DND-41 (cell line): ENCODE measurements at regions not wholly inside any gene's neighbourhood (a gene's known extent, or its start where the extent isn't known, plus 50 kb on each side); places are given as distances from the start of the nearest gene placed in this dataset.

Source experiments
- ATAC-seq: fragments of 200-7000 bp; cut with Tn5 transposase; 3 replicates; pipeline ENCODE4 v1.9.1; 2021; ENCODE audit warnings: low read depth; ENCODE audit not compliant: insufficient read depth
- DNase-seq: peaks from one replicate; pipeline ENCODE4 v3.0.0-alpha.2; 2020
- H2AFZ ChIP-seq: 2 replicates; pipeline ENCODE4 v1.6.0; 2012; ENCODE audit warnings: low read depth, low read length
- H3K27ac ChIP-seq: 2 replicates; pipeline ENCODE4 v1.5.1; 2012; ENCODE audit warnings: low read length, inconsistent platforms
- H3K27me3 ChIP-seq: fragments of 200-600 bp; sonication (generic); 2 replicates; pipeline ENCODE4 v1.6.0; 2012; ENCODE audit warnings: low read length, mild to moderate bottlenecking, inconsistent platforms; ENCODE audit not compliant: insufficient read depth, poor library complexity
- H3K36me3 ChIP-seq: 2 replicates; pipeline ENCODE4 v1.5.1; 2012; ENCODE audit warnings: low read length, inconsistent platforms; ENCODE audit not compliant: insufficient read depth
- H3K4me1 ChIP-seq: 2 replicates; pipeline ENCODE4 v1.5.1; 2012; ENCODE audit warnings: mild to moderate bottlenecking, low read length; ENCODE audit not compliant: insufficient read depth
- H3K4me2 ChIP-seq: 2 replicates; pipeline ENCODE4 v1.6.0; 2012; ENCODE audit warnings: mild to moderate bottlenecking, moderate library complexity, low read length, inconsistent platforms; ENCODE audit not compliant: insufficient read depth
- H3K4me3 ChIP-seq, 2 experiments: fragments of 200-600 bp in 1 of 2; shearing (Covaris generic) in 1 of 2; 2 replicates each; pipeline ENCODE4 v1.5.1; 2012 to 2016; ENCODE audit warnings: inconsistent platforms in 2 of 2, low read length in 2 of 2, mild to moderate bottlenecking in 2 of 2, low read depth in 1 of 2, moderate library complexity in 1 of 2
- H3K79me2 ChIP-seq: 2 replicates; pipeline ENCODE4 v1.6.0; 2012; ENCODE audit warnings: low read length, inconsistent platforms; ENCODE audit not compliant: insufficient read depth
- H3K9ac ChIP-seq: 2 replicates; pipeline ENCODE4 v1.6.0; 2012; ENCODE audit warnings: low read depth, mild to moderate bottlenecking, inconsistent platforms, low read length, moderate library complexity
- H3K9me3 ChIP-seq: 2 replicates; pipeline ENCODE4 v1.5.1; 2012; ENCODE audit warnings: low read length, moderate library complexity, mild to moderate bottlenecking, inconsistent platforms; ENCODE audit not compliant: insufficient read depth, severe bottlenecking
- H4K20me1 ChIP-seq: 2 replicates; pipeline ENCODE4 v1.6.0; 2012; ENCODE audit warnings: low read length; ENCODE audit not compliant: insufficient read depth
- EZH2 ChIP-seq: IDR thresholded peaks from 3 replicates; pipeline ENCODE4 v1.6.1; 2012; ENCODE audit warnings: borderline replicate concordance, low read depth, mild to moderate bottlenecking, moderate library complexity, low read length, inconsistent platforms; ENCODE audit not compliant: severe bottlenecking
- TF ChIP-seq, protein P1 (sequence below): IDR thresholded peaks from 2 replicates; pipeline ENCODE4 v1.5.1; 2012; ENCODE audit warnings: borderline replicate concordance, low read length, moderate library complexity, mild to moderate bottlenecking; ENCODE audit not compliant: poor library complexity, severe bottlenecking; ENCODE audit errors: extremely low read depth

DNA sequence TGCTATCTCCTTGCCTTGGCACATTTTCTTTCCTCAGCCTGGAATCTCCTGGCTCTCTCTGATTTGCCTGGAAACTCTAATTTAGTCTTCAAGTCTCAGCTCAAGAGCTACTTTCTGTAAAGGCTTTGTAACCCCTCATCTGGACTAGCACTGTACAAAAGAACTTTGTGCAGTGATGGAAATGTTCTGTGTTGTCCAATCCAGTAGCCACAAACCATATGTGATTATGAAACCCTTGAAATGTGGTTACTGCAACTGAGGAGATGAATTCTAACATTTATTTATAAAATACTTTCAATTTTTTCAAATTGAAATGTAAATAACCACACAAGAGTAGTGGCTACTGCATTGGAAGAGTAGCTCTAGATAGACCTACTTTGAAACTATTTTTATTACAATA is 66.6 kb upstream of the HS3ST1 start:
- Histone ChIP-seq H2AFZ (no peak overlapping the region), H3K9ac (no peak overlapping the region), H3K36me3 (no peaks in the 10 kb centered on the region), H3K4me1 (no peaks in the 10 kb centered on the region), H3K27me3 (no peaks in the 10 kb centered on the region), H3K4me2 (no peak overlapping the region), H3K9me3 (no peaks in the 10 kb centered on the region), H3K4me3 (no peak overlapping the region), H4K20me1 (no peaks in the 10 kb centered on the region), H3K79me2 (no peaks in the 10 kb centered on the region), H3K27ac (no peak overlapping the region)
- ATAC-seq, result no peak
- no peak for TF ChIP-seq EZH2
- TF ChIP-seq, protein P1, sequence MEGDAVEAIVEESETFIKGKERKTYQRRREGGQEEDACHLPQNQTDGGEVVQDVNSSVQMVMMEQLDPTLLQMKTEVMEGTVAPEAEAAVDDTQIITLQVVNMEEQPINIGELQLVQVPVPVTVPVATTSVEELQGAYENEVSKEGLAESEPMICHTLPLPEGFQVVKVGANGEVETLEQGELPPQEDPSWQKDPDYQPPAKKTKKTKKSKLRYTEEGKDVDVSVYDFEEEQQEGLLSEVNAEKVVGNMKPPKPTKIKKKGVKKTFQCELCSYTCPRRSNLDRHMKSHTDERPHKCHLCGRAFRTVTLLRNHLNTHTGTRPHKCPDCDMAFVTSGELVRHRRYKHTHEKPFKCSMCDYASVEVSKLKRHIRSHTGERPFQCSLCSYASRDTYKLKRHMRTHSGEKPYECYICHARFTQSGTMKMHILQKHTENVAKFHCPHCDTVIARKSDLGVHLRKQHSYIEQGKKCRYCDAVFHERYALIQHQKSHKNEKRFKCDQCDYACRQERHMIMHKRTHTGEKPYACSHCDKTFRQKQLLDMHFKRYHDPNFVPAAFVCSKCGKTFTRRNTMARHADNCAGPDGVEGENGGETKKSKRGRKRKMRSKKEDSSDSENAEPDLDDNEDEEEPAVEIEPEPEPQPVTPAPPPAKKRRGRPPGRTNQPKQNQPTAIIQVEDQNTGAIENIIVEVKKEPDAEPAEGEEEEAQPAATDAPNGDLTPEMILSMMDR, result no peak
- no peak for DNase-seq

GRCh38 chr4:11494232-11494631 is 65.5 kb upstream of the HS3ST1 start:
- no peaks in the 10 kb centered on the region for H3K9me3 ChIP-seq
- DNase-seq (no peak), ATAC-seq (no peak)
- H3K9ac ChIP-seq, result no peak overlapping the region
- no peak overlapping the region for H3K27ac ChIP-seq
- no peak overlapping the region for H3K4me3 ChIP-seq
- TF ChIP-seq, protein P1, result no peak
- no peak for TF ChIP-seq EZH2
- no peaks in the 10 kb centered on the region for H4K20me1 ChIP-seq
- H3K79me2 ChIP-seq, result no peaks in the 10 kb centered on the region
- no peaks in the 10 kb centered on the region for H3K27me3 ChIP-seq
- no peak overlapping the region for H3K4me2 ChIP-seq
- no peaks in the 10 kb centered on the region for H3K4me1 ChIP-seq
- H3K36me3 ChIP-seq, result no peaks in the 10 kb centered on the region
- H2AFZ ChIP-seq, result no peak overlapping the region

DNA sequence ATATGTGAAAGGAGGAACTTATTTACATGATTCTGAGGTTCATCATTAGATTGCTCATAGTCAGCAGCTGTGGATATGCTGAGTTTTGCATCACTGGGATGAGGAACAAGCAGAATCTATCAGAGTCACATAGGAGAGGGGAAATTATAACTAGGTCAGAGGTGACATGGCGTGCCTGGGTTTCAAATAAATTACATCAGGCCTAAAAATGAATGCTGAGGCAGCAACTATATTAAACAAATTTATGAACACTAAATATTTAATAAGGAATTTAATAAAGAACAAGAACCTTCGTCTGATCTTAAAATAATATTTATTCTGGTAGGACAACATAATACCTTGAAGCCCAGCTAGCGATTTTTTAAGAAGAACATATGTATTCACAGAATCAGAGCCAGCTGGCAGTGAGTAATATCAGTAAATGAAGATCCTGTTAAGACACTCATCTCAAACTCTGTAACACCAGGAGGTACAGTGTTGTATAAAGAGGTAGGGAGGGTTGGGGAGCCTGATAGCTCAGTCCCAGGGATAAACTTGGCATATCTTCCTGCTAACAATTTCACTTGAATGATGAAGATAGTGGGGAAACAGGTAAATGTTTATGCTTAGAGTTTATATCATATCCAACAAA is 60.9 kb upstream of the HS3ST1 start:
- Histone ChIP-seq H3K4me2 (no peak overlapping the region), H3K27ac (no peak overlapping the region), H3K4me3 (no peak overlapping the region), H3K27me3 (no peaks in the 10 kb centered on the region), H4K20me1 (no peaks in the 10 kb centered on the region), H3K36me3 (no peaks in the 10 kb centered on the region), H3K4me1 (0 out of 2 replicates have a peak, but pooled peaks cover 5% of the 10 kb centered on the region), H3K9ac (no peak overlapping the region), H3K79me2 (no peaks in the 10 kb centered on the region), H3K9me3 (no peaks in the 10 kb centered on the region), H2AFZ (no peak overlapping the region)
- no peak for TF ChIP-seq EZH2
- TF ChIP-seq, protein P1, result no peak
- no peak for DNase-seq
- ATAC-seq, result no peak
